ENCODE measurements at regions not wholly inside any gene's neighbourhood (a gene's known extent, or its start where the extent isn't known, plus 50 kb on each side); places are given as distances from the start of the nearest gene placed in this dataset.

DNA sequence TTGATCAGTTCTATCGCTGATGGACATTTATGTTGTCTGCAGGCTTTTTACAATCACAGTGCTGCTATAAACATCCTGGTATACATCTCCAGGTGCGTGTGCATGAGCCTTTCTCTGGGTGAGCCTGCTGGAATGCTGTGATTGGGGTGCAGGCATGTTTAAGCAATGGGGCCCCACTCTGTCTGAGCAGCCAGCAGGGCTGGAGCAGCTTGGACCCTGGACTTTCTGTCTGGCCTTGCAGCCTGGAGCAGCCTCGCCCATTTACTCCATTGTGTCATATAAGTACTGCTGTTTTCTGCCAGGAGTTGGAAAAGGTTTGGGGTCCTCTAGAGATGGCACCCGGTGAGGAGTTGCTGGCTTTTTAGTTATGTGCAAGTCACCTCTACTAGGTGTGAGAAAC lies 199.0 kb downstream of the KIF26A start:
- Histone ChIP-seq H3K4me3 (ENCODE audit: low read depth in 2 of 2, low read length in 1 of 2) (no peak overlapping the region), H3K36me3 (replicated peaks in 1 of 2; ENCODE audit: control insufficient read depth in 1 of 2, insufficient read depth in 2 of 2, low read length in 1 of 2) (no peaks in the 10 kb centered on the region), H3K4me1 (ENCODE audit: control insufficient read depth in 1 of 2, insufficient read depth in 2 of 2, low read depth in 1 of 2, low read length in 1 of 2) (no peaks in the 10 kb centered on the region; a peak in 1 of 4 replicates), H2AFZ (ENCODE audit: low read depth) (no peak overlapping the region), H3K27ac (ENCODE audit: low read depth in 2 of 2, low read length in 1 of 2) (no peak overlapping the region), H3K79me2 (ENCODE audit: insufficient read depth) (no peaks in the 10 kb centered on the region), H4K20me1 (ENCODE audit: insufficient read depth) (no peaks in the 10 kb centered on the region), H3K9ac (no peak overlapping the region), H3K27me3 (ENCODE audit: insufficient read depth) (no peaks in the 10 kb centered on the region), H3K9me2 (no peaks in the 10 kb centered on the region), H3K9me3 (peaks cover 4% of the 10 kb centered on the region; the same call in 1 of the 2 replicates), H3K4me2 (no peak overlapping the region), H3F3A (replicated peaks; ENCODE audit: insufficient read depth) (no peaks in the 10 kb centered on the region)
- TF ChIP-seq ELF1 (IDR thresholded peaks at IDR 0.05) (no peak), FOXM1 (IDR thresholded peaks at IDR 0.05; ENCODE audit: low read depth) (no peak), EZH2phosphoT487 (IDR thresholded peaks at IDR 0.05; ENCODE audit: borderline replicate concordance, low read depth) (no peak), FOXJ3 (CRISPR knock-in tag; IDR thresholded peaks at IDR 0.05) (no peak), TAF1 (IDR thresholded peaks at IDR 0.05; ENCODE audit: borderline replicate concordance, low read depth, low read length) (no peak), FOSL2 (IDR thresholded peaks at IDR 0.05; ENCODE audit: borderline replicate concordance, low read depth) (no peak), POLR2AphosphoS5 (IDR thresholded peaks at IDR 0.05; ENCODE audit: low read depth, low read length) (no peak), NFIC (IDR thresholded peaks at IDR 0.05; ENCODE audit: borderline replicate concordance) (no peak), SIN3A (IDR thresholded peaks at IDR 0.05; ENCODE audit: borderline replicate concordance, low read depth, low read length) (no peak), EP300 (IDR thresholded peaks at IDR 0.05; ENCODE audit: borderline replicate concordance in 1 of 2, low read depth in 1 of 2, low read length in 1 of 2) (no peak)
- TF ChIP-seq, protein P1, sequence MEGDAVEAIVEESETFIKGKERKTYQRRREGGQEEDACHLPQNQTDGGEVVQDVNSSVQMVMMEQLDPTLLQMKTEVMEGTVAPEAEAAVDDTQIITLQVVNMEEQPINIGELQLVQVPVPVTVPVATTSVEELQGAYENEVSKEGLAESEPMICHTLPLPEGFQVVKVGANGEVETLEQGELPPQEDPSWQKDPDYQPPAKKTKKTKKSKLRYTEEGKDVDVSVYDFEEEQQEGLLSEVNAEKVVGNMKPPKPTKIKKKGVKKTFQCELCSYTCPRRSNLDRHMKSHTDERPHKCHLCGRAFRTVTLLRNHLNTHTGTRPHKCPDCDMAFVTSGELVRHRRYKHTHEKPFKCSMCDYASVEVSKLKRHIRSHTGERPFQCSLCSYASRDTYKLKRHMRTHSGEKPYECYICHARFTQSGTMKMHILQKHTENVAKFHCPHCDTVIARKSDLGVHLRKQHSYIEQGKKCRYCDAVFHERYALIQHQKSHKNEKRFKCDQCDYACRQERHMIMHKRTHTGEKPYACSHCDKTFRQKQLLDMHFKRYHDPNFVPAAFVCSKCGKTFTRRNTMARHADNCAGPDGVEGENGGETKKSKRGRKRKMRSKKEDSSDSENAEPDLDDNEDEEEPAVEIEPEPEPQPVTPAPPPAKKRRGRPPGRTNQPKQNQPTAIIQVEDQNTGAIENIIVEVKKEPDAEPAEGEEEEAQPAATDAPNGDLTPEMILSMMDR (IDR thresholded peaks at IDR 0.05): no peak
- TF ChIP-seq, protein P2, sequence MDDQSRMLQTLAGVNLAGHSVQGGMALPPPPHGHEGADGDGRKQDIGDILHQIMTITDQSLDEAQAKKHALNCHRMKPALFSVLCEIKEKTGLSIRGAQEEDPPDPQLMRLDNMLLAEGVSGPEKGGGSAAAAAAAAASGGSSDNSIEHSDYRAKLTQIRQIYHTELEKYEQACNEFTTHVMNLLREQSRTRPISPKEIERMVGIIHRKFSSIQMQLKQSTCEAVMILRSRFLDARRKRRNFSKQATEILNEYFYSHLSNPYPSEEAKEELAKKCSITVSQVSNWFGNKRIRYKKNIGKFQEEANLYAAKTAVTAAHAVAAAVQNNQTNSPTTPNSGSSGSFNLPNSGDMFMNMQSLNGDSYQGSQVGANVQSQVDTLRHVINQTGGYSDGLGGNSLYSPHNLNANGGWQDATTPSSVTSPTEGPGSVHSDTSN (IDR thresholded peaks at IDR 0.05): no peak
- TF ChIP-seq, protein P3, sequence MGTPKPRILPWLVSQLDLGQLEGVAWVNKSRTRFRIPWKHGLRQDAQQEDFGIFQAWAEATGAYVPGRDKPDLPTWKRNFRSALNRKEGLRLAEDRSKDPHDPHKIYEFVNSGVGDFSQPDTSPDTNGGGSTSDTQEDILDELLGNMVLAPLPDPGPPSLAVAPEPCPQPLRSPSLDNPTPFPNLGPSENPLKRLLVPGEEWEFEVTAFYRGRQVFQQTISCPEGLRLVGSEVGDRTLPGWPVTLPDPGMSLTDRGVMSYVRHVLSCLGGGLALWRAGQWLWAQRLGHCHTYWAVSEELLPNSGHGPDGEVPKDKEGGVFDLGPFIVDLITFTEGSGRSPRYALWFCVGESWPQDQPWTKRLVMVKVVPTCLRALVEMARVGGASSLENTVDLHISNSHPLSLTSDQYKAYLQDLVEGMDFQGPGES (IDR thresholded peaks at IDR 0.05; ENCODE audit: low read depth, low read length): no peak
- TF ChIP-seq, protein P4, sequence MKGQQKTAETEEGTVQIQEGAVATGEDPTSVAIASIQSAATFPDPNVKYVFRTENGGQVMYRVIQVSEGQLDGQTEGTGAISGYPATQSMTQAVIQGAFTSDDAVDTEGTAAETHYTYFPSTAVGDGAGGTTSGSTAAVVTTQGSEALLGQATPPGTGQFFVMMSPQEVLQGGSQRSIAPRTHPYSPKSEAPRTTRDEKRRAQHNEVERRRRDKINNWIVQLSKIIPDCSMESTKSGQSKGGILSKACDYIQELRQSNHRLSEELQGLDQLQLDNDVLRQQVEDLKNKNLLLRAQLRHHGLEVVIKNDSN (IDR thresholded peaks at IDR 0.05; ENCODE audit: borderline replicate concordance, low read depth): no peak
- WGBS (ENCODE audit: low lambda C conversion rate): 17% methylated on average over 4 of the region's 4 CpGs
- DNase-seq: no peak
- CTCF ChIA-PET: no interaction called here
- POLR2A ChIA-PET: no interaction called here

All from SK-N-SH (cell line).